GM12892 (cell line): ENCODE measurements at regions not wholly inside any gene's neighbourhood (a gene's known extent, or its start where the extent isn't known, plus 50 kb on each side); places are given as distances from the start of the nearest gene placed in this dataset.

Source experiments
- POLR2A ChIP-seq: IDR thresholded peaks from 2 replicates; pipeline ENCODE4 v1.6.1; 2011; ENCODE audit warnings: low read depth, low read length, control low read depth
- POLR2AphosphoS5 ChIP-seq: IDR thresholded peaks from 2 replicates; pipeline ENCODE4 v1.6.1; 2011; ENCODE audit warnings: low read depth, low read length, control low read depth

GRCh38 chr10:108872854-108873253 is 1050.5 kb downstream of the XPNPEP1 start:
- TF ChIP-seq POLR2A (no peak), POLR2AphosphoS5 (no peak)
